ENCODE measurements at regions not wholly inside any gene's neighbourhood (a gene's known extent, or its start where the extent isn't known, plus 50 kb on each side); places are given as distances from the start of the nearest gene placed in this dataset.
A peak's percentile ranks its signal among the peaks of the same experiment; 100 is the strongest.
"Not testable (repeated sequence)": the region's sequence is repeated elsewhere in the genome, so short reads cannot be mapped to it uniquely, and the experiment has no call there.

DNA sequence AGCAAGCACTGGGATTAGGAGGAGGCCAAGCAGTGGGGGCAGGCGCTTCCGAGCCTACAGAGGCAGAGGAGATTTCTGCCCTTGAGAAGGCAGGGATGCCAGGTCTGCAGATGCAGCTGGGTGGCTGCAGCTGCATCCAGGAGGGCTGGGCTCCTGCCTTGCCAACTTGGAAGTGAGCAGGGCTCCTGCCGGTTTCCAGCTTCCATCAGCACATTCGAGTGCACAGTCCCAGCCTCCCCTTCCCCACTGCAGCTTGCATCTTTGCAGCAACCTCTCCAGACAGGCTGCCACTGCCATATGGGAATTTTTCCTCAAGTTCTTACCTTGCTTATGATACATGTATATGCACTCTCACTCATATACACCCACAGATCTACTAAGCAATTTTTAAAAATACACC is 1234.3 kb upstream of the B3GALT2 start:
- H3K36me3 ChIP-seq (replicated peaks): no peaks in the 10 kb centered on the region
- H3K9me3 ChIP-seq: no peaks in the 10 kb centered on the region
- no peaks in the 10 kb centered on the region for H3K4me1 ChIP-seq
- no peaks in the 10 kb centered on the region for H3K27me3 ChIP-seq (ENCODE audit: low read depth)
- H3K4me3 ChIP-seq: no peak overlapping the region
- DNase-seq (ENCODE audit: low spot score in 2 of 2): no peak
- in situ Hi-C loops (cut with MboI; ENCODE audit: low sequenced_read_pairs): no loop called here

DNA sequence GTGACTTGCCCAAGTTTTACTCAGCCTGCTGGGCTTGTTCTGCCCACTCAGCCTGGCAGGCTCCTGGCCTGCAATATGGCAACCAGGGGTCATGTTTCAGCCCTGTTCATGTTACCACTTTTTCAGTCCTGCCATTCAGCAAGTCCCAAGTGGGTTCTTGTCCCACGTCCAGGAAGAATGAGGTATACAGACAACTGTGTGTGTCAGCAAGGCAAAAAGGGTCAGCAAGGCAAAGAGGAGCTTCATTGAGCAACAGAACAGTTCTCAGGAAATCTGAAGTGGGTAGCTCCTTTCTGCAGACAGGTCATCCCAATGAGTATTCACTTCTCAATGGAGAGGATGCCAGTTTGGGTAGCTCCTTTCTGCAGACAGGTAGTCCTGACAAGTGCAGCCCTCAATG is 1233.3 kb upstream of the B3GALT2 start:
- in situ Hi-C loops (cut with MboI; ENCODE audit: low sequenced_read_pairs): no loop called here
- H3K4me1 ChIP-seq: no peaks in the 10 kb centered on the region
- no peak for DNase-seq (ENCODE audit: low spot score in 2 of 2)
- no peak overlapping the region for H3K4me3 ChIP-seq
- no peaks in the 10 kb centered on the region for H3K9me3 ChIP-seq
- no peaks in the 10 kb centered on the region for H3K36me3 ChIP-seq (replicated peaks)
- no peaks in the 10 kb centered on the region for H3K27me3 ChIP-seq (ENCODE audit: low read depth)

DNA sequence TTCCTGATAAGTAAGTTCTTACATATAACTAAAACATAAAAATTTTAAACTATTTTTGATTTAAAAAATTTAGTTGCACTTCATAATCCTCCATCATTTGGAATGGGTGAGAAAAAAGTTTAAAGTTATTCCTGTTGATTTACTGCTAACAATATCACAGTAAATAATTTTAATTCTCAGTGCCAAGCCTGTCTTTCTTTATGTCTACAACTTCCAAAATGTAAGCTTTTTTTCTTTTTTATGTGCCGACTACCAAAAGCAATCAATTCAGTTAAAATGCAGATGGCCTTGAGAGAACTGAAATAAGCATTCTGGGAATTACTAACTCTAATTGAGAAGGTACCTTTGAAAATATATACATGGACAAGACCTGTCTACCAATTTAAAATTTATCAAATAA is 1224.3 kb upstream of the B3GALT2 start:
- no peaks in the 10 kb centered on the region for H3K4me1 ChIP-seq
- DNase-seq (ENCODE audit: low spot score in 2 of 2): no peak
- H3K36me3 ChIP-seq (replicated peaks): no peaks in the 10 kb centered on the region
- in situ Hi-C loops (cut with MboI; ENCODE audit: low sequenced_read_pairs): no loop called here
- H3K27me3 ChIP-seq (ENCODE audit: low read depth): no peaks in the 10 kb centered on the region
- no peaks in the 10 kb centered on the region for H3K9me3 ChIP-seq
- H3K4me3 ChIP-seq: no peak overlapping the region

DNA sequence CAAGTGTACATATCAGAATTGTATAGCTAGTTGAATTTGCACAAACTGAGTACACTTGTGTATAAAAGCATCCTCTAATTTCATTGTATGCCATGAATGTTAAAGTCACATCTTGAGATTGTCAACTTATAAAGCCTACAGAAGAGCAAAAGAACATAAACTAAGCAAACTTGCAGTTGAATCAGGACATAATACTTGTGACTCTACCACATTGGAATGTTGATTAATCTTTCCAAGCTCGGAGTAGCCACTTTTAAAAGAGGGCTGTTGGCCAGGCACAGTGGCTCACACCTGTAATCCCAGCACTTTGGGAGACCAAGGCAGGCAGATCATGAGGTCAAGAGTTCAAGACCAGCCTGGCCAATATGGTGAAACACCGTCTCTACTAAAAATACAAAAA is 1220.8 kb upstream of the B3GALT2 start:
- in situ Hi-C loops (cut with MboI; ENCODE audit: low sequenced_read_pairs): not testable (repeated sequence)

DNA sequence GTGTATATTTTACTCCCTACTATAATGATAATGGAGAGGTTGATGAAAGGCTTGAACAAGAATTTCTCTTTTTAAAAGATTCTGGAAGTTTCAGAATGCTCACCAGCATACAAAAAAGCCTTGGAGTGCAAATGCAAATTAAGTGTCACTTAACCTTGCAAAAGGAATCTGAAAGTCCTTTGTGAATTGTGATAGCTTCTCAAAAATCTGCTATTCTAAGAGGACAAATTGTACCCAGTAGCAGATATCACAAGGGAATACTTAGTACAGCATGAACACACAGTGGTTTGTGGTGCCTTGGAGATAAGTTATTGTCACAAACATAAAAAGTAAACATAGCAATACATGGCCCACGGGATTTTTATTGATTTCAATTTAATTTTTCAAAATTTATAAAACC is 1208.3 kb upstream of the B3GALT2 start:
- Histone ChIP-seq H3K4me3 (no peak overlapping the region), H3K27me3 (ENCODE audit: low read depth) (no peaks in the 10 kb centered on the region), H3K9me3 (no peaks in the 10 kb centered on the region), H3K4me1 (peaks cover 5% of the 10 kb centered on the region), H3K36me3 (replicated peaks) (no peaks in the 10 kb centered on the region)
- in situ Hi-C loops (cut with MboI; ENCODE audit: low sequenced_read_pairs): no loop called here
- peak in 1 of 2 experiments; percentile 37 for DNase-seq (ENCODE audit: low spot score in 2 of 2)

More for the DNA sequence above, 1220.8 kb upstream of the B3GALT2 start:
- not testable (repeated sequence) for H3K4me1 ChIP-seq; H3K36me3 ChIP-seq (replicated peaks); H3K4me3 ChIP-seq; H3K9me3 ChIP-seq; DNase-seq (ENCODE audit: low spot score in 2 of 2); H3K27me3 ChIP-seq (ENCODE audit: low read depth)

DNA sequence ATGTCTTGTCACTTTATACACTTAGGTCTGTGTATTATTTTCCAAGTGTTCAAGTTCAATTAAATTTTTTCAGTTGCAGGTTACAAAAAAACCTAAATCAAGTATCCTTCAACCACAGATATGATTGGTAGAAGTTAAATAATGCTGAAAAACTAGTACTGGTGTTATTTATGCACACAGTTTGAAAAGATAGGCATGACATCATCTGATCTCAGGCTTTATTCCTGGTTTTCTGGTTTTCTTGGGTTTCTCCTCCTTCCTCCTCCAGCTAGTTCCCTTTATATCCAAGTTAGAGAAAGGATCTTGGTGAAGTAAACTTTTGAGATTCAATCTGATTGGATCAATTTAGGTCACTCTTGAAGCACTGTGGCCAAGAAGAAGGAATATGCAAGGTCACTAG is 1201.1 kb upstream of the B3GALT2 start:
- in situ Hi-C loops (cut with MboI; ENCODE audit: low sequenced_read_pairs): no loop called here
- DNase-seq (ENCODE audit: low spot score in 2 of 2): no peak
- no peaks in the 10 kb centered on the region for H3K4me1 ChIP-seq
- H3K9me3 ChIP-seq: no peaks in the 10 kb centered on the region
- H3K27me3 ChIP-seq (ENCODE audit: low read depth): no peaks in the 10 kb centered on the region
- no peaks in the 10 kb centered on the region for H3K36me3 ChIP-seq (replicated peaks)
- no peak overlapping the region for H3K4me3 ChIP-seq

DNA sequence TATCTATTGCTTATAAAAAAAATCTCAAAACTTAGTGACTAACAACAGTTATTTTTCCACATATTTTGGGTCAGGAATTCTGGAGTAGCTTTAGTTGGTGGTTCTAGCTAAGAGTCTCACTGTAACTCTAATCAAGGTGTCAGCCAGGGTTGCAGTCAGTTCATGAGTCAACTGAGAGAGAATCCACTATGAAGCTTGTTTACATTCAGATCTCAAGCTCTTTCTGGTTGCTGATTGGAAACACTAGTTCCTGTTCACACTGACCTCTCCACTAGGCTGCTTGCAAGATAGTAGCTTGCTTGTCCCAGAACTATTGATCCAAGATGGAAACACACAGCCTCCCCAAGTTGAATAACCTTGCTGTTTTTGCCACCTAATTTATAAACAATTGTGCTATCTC is 1192.1 kb upstream of the B3GALT2 start:
- in situ Hi-C loops (cut with MboI; ENCODE audit: low sequenced_read_pairs): no loop called here
- Histone ChIP-seq H3K4me1 (no peaks in the 10 kb centered on the region), H3K4me3 (no peak overlapping the region), H3K36me3 (replicated peaks) (no peaks in the 10 kb centered on the region), H3K9me3 (no peaks in the 10 kb centered on the region), H3K27me3 (ENCODE audit: low read depth) (no peaks in the 10 kb centered on the region)
- no peak for DNase-seq (ENCODE audit: low spot score in 2 of 2)

DNA sequence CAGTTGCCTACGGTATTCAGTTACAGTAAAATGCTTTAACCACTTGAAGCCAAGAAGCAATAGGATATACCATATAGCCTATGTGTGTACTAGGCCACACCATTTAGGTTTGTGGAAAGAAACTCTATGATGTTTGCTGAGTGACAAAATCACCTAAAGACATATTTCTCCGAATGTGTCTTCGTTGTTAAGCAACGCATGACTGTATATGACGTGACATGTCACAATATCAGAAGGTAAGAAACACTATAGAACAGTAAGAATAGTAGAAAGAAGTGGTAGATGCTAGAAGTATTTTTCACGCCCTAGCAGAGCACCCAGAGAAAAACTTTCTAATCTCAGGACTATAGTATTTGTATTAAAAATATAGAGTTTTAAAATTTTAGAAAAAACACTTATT is 1188.2 kb upstream of the B3GALT2 start:
- no peak for DNase-seq (ENCODE audit: low spot score in 2 of 2)
- H3K27me3 ChIP-seq (ENCODE audit: low read depth): no peaks in the 10 kb centered on the region
- H3K4me1 ChIP-seq: no peaks in the 10 kb centered on the region
- H3K4me3 ChIP-seq: no peak overlapping the region
- in situ Hi-C loops (cut with MboI; ENCODE audit: low sequenced_read_pairs): no loop called here
- no peaks in the 10 kb centered on the region for H3K9me3 ChIP-seq
- H3K36me3 ChIP-seq (replicated peaks): no peaks in the 10 kb centered on the region

DNA sequence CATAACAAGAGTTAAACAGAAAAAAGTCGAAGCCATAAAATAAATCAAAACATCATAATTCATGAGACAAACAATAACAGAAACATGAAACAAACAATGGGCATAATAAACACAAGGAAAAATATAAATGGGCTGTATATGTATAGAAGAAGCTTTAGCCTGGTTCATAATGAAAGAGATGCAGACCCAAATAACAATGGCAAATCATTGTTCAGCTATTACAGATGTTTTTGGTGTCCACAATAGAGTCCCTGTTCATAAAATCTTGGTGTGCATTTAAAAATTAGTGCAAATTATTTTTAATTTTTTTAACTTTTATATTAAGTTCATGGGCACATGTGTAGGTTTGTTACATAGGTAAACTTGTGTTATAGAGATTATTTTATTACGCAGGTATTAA is 1185.9 kb upstream of the B3GALT2 start:
- in situ Hi-C loops (cut with MboI; ENCODE audit: low sequenced_read_pairs): no loop called here
- H3K4me3 ChIP-seq: no peak overlapping the region
- no peaks in the 10 kb centered on the region for H3K27me3 ChIP-seq (ENCODE audit: low read depth)
- no peaks in the 10 kb centered on the region for H3K36me3 ChIP-seq (replicated peaks)
- no peaks in the 10 kb centered on the region for H3K4me1 ChIP-seq
- no peaks in the 10 kb centered on the region for H3K9me3 ChIP-seq
- DNase-seq (ENCODE audit: low spot score in 2 of 2): no peak

DNA sequence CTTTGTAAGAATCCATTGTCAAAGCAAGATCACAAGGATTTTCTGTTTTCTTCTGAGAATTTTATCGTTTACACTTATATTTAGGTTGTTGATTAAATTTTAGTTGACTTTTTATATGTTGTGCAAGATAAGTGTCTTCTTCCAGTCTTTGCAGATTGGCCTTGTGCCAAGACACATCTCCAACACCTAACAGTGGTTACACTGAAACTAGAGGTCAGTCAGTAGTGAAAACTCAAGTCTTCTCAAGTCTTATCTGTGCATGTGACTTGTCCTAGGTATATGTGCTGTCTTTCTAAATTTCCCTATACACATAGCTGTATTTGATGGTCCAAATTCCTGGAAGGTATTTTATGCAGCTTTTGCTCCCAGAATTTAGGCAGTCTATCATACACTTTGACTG is 1183.2 kb upstream of the B3GALT2 start:
- no peaks in the 10 kb centered on the region for H3K27me3 ChIP-seq (ENCODE audit: low read depth)
- in situ Hi-C loops (cut with MboI; ENCODE audit: low sequenced_read_pairs): no loop called here
- no peaks in the 10 kb centered on the region for H3K4me1 ChIP-seq
- H3K9me3 ChIP-seq: no peaks in the 10 kb centered on the region
- H3K4me3 ChIP-seq: no peak overlapping the region
- DNase-seq (ENCODE audit: low spot score in 2 of 2): no peak
- no peaks in the 10 kb centered on the region for H3K36me3 ChIP-seq (replicated peaks)

DNA sequence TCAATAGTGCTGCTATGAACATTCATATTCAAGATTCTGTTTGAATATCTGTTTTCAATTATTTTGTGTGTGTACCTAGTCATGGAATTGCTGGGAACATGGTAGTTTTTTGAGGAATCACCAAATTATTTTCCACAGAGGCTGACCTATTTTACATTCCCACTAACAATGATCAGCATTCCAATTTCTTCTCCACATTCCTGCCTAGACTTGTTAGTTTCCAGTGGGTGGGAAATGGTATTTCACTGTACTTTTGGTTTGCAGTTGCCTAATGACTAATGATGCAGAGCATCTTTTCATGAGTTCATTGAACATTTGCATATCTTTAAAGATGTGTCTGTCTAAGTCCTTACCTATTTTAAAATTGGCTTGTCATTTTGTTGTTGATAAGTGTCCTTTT is 1182.6 kb upstream of the B3GALT2 start:
- DNase-seq (ENCODE audit: low spot score in 2 of 2): no peak
- Histone ChIP-seq H3K4me3 (no peak overlapping the region), H3K9me3 (no peaks in the 10 kb centered on the region), H3K4me1 (no peaks in the 10 kb centered on the region), H3K36me3 (replicated peaks) (no peaks in the 10 kb centered on the region), H3K27me3 (ENCODE audit: low read depth) (no peaks in the 10 kb centered on the region)
- in situ Hi-C loops (cut with MboI; ENCODE audit: low sequenced_read_pairs): no loop called here

DNA sequence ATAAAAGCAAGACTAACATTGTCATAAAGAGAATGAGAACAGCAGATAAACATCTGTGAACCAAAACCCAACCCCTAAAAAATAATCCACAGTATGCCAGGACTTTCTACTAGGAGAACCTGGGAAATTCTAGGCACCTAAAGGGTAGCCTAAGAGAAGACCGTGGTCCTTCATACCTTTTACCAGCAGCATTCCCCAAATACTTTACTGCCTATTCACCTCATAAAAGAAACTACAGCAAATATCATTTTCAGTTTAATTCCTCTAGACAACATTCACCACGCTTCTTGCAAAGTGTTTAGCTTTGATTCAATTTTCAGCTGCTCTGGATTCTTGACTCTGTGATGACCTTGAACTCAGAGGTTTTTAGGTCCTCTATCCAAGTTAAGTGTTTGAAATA is 1180.7 kb upstream of the B3GALT2 start:
- no peak for DNase-seq (ENCODE audit: low spot score in 2 of 2)
- Histone ChIP-seq H3K27me3 (ENCODE audit: low read depth) (no peaks in the 10 kb centered on the region), H3K36me3 (replicated peaks) (no peaks in the 10 kb centered on the region), H3K9me3 (no peaks in the 10 kb centered on the region), H3K4me3 (no peak overlapping the region), H3K4me1 (no peaks in the 10 kb centered on the region)
- in situ Hi-C loops (cut with MboI; ENCODE audit: low sequenced_read_pairs): no loop called here

DNA sequence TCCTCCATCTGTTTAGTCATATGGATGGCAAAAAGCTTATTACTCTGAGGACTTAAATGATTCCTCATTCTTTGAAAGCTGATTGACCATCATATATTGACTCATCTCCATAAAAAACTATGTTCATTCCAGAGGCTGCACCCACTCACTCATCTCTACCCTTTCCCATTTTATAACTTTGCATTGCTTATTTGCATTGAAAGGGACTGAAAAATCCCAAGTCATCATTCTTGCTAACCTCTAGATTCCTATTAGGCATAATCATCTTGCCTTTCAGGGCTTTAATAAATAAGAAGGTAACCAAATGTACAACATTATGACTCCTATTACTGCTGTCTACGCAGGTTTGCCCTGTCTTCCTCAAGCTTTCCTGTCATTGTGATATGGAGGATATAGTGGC is 1180.3 kb upstream of the B3GALT2 start:
- no peak for DNase-seq (ENCODE audit: low spot score in 2 of 2)
- Histone ChIP-seq H3K36me3 (replicated peaks) (no peaks in the 10 kb centered on the region), H3K9me3 (no peaks in the 10 kb centered on the region), H3K4me3 (no peak overlapping the region), H3K4me1 (no peaks in the 10 kb centered on the region), H3K27me3 (ENCODE audit: low read depth) (no peaks in the 10 kb centered on the region)
- in situ Hi-C loops (cut with MboI; ENCODE audit: low sequenced_read_pairs): no loop called here

DNA sequence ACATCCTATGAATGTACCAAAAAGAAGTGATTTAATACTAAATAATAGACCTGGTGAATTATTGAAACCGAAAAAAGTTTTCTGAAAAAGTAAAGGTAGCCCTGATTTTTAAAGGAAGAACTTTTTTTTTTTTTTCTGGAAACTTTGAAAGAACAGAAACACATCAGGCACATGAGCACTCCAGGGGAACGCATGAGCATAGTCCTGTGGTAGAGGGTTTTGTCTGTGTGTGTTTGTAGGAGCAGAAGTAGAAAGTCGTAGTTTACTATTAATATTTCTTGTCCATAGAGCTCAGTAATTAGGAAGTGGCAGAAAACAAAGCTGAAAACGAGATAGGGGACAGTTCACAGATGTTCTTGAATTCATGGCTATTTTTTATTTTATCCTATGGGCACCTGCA is 1175.9 kb upstream of the B3GALT2 start:
- in situ Hi-C loops (cut with MboI; ENCODE audit: low sequenced_read_pairs): no loop called here
- Histone ChIP-seq H3K9me3 (no peaks in the 10 kb centered on the region), H3K27me3 (ENCODE audit: low read depth) (no peaks in the 10 kb centered on the region), H3K4me3 (no peak overlapping the region), H3K36me3 (replicated peaks) (no peaks in the 10 kb centered on the region), H3K4me1 (no peaks in the 10 kb centered on the region)
- DNase-seq (ENCODE audit: low spot score in 2 of 2): no peak

DNA sequence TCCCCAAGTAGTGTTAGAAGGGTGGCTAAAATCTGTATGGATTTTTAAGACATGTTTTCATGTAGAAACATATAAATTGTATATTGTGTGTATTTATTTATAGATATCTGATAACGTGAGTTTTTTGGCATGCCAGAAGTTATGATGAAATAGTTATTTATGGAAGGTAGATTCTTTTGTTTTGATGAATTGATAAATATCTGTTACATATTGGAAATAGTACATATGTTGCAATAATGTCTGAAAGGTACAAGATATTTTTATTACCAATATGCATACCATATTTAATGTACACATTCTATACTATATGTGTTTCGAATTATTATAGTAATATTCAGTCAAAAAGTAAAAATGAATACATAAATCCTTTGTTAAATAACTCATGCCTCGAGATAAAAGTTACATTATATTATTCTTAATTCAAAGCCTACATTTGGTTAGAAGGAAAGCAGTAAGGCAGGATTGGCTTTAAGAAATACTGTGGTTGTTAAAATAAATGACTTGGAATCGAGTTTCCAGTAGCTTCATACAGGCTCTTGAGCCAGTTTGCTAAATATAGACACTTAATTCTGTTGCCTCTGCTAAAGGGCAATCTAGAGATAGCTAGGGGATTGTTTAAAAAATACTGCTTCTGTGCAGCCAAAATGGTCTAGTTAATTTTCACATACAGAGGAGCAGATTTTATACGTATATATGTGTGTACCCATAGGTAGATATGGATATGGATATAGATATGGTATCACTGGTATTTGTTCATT is 1175.1 kb upstream of the B3GALT2 start:
- Histone ChIP-seq H3K4me1 (no peaks in the 10 kb centered on the region), H3K4me3 (no peak overlapping the region), H3K27me3 (ENCODE audit: low read depth) (no peaks in the 10 kb centered on the region), H3K36me3 (replicated peaks) (no peaks in the 10 kb centered on the region), H3K9me3 (no peaks in the 10 kb centered on the region)
- in situ Hi-C loops (cut with MboI; ENCODE audit: low sequenced_read_pairs): no loop called here
- no peak for DNase-seq (ENCODE audit: low spot score in 2 of 2)
